ENCODE measurements at regions not wholly inside any gene's neighbourhood (a gene's known extent, or its start where the extent isn't known, plus 50 kb on each side); places are given as distances from the start of the nearest gene placed in this dataset.

DNA sequence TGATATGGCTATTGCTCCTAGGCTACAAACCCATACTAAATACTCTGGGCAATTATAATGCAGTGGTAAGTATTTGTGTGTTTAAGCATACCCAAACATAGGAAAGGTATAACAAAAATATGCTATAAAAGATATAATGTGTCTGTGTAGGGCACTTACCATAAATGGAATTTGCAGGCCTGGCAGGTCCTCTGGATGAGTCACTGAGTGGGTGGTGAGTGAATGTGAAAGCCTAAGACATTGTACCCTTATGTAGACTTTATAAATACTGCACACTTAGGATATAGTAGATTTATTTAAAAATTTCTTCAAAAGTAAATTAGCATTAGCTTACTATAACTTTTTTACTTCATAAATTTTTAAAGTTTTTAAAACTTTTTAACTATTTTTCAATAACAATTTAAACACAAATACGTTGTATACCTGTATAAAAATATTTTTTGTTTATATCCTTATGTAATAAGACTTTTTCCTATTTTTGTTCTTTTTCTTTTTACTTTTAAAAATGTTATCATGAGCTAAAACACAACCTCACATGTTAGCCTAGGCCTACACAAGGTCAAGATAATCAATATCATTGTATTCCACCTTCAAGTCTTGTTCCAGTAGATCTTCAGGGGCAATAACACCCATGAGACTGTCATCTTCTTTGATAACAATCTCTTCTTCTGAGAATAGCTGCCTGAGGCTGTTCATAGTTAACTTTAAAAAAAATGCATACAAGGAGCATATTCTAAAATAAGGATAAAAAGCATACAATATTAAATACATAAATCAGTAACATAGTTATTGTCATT lies 306.3 kb upstream of the RGS18 start:
- no peak for TF ChIP-seq POLR2AphosphoS5 (IDR thresholded peaks at IDR 0.05; ENCODE audit: low read depth, low read length)
- TF ChIP-seq POLR2A (IDR thresholded peaks at IDR 0.05; ENCODE audit: low read depth, low read length) = no peak
- no peak for TF ChIP-seq SPI1 (IDR thresholded peaks at IDR 0.05; ENCODE audit: low read depth, low read length)
- no peak for TF ChIP-seq TAF1 (IDR thresholded peaks at IDR 0.05; ENCODE audit: low read depth, low read length)

All from GM12891 (cell line).